ENCODE measurements at regions not wholly inside any gene's neighbourhood (a gene's known extent, or its start where the extent isn't known, plus 50 kb on each side); places are given as distances from the start of the nearest gene placed in this dataset.

DNA sequence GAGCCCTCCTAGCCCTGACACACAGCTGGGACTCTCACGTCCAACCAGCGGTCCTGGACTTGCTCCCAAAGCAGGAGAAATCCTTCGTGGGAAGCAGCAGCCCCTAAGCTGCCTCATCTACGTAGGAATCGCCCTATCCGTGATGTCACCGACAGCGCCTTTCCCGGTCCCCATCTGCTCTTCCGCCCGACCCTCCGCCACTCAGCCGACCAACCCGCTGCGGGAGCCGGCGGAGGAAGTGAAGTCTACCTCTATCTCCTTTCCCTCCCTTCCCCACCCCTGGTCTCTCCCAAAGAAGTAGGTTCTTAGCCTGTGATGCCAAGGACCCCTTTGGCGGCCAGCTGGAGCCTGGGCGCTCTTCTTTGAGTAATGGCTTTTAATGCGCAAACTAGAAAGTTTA, 272.1 kb downstream of the FAM72C start:
- no peak overlapping the region for H3K4me3 ChIP-seq (ENCODE audit: low read length)
- TF ChIP-seq, protein P1, sequence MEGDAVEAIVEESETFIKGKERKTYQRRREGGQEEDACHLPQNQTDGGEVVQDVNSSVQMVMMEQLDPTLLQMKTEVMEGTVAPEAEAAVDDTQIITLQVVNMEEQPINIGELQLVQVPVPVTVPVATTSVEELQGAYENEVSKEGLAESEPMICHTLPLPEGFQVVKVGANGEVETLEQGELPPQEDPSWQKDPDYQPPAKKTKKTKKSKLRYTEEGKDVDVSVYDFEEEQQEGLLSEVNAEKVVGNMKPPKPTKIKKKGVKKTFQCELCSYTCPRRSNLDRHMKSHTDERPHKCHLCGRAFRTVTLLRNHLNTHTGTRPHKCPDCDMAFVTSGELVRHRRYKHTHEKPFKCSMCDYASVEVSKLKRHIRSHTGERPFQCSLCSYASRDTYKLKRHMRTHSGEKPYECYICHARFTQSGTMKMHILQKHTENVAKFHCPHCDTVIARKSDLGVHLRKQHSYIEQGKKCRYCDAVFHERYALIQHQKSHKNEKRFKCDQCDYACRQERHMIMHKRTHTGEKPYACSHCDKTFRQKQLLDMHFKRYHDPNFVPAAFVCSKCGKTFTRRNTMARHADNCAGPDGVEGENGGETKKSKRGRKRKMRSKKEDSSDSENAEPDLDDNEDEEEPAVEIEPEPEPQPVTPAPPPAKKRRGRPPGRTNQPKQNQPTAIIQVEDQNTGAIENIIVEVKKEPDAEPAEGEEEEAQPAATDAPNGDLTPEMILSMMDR (conservative IDR thresholded peaks at IDR 0.05) = no peak
- H3K4me3 Mint-ChIP-seq = no peak overlapping the region
- H3K9me3 ChIP-seq (ENCODE audit: control insufficient read depth, low read length) = no peaks in the 10 kb centered on the region
- peaks cover 44% of the 10 kb centered on the region for H3K27me3 Mint-ChIP-seq (ENCODE audit: insufficient read depth)
- peaks cover 70% of the 10 kb centered on the region for H3K9me3 Mint-ChIP-seq
- H3K27ac ChIP-seq (ENCODE audit: low read depth, low read length) = no peak overlapping the region
- H3K9ac ChIP-seq (ENCODE audit: extremely low read depth, low read length, poor library complexity, severe bottlenecking) = no peak overlapping the region
- 34 to 65% methylated on average over 19 to 20 of the region's 20 CpGs for WGBS, 2 experiments (ENCODE audit: insufficient coverage in 1 of 2, insufficient read length in 1 of 2)
- H3K4me1 Mint-ChIP-seq = no peaks in the 10 kb centered on the region
- H3K27me3 ChIP-seq (ENCODE audit: control insufficient read depth, insufficient read depth, low read length, poor library complexity, severe bottlenecking) = peaks cover 53% of the 10 kb centered on the region
- H3K36me3 Mint-ChIP-seq (ENCODE audit: low read depth) = peaks cover 3% of the 10 kb centered on the region
- H3K27ac Mint-ChIP-seq = no peak overlapping the region
- no peak for DNase-seq
- H3K4me1 ChIP-seq (ENCODE audit: control insufficient read depth, insufficient read depth, low read length) = no peaks in the 10 kb centered on the region
- H3K36me3 ChIP-seq (ENCODE audit: control insufficient read depth, insufficient read depth, low read length) = no peaks in the 10 kb centered on the region

GRCh38 chr1:143699115-143699514, 272.7 kb downstream of the FAM72C start:
- Mint-ChIP-seq H3K4me1 (no peaks in the 10 kb centered on the region), H3K36me3 (ENCODE audit: low read depth) (peaks cover 3% of the 10 kb centered on the region), H3K27me3 (ENCODE audit: insufficient read depth) (peaks cover 44% of the 10 kb centered on the region), H3K4me3 (no peak overlapping the region), H3K27ac (no peak overlapping the region), H3K9me3 (peaks cover 70% of the 10 kb centered on the region)
- Histone ChIP-seq H3K4me1 (ENCODE audit: control insufficient read depth, insufficient read depth, low read length) (no peaks in the 10 kb centered on the region), H3K27me3 (ENCODE audit: control insufficient read depth, insufficient read depth, low read length, poor library complexity, severe bottlenecking) (peaks cover 53% of the 10 kb centered on the region), H3K36me3 (ENCODE audit: control insufficient read depth, insufficient read depth, low read length) (no peaks in the 10 kb centered on the region), H3K27ac (ENCODE audit: low read depth, low read length) (no peak overlapping the region), H3K9ac (ENCODE audit: extremely low read depth, low read length, poor library complexity, severe bottlenecking) (no peak overlapping the region), H3K9me3 (ENCODE audit: control insufficient read depth, low read length) (no peaks in the 10 kb centered on the region), H3K4me3 (ENCODE audit: low read length) (no peak overlapping the region)
- TF ChIP-seq, protein P1 (conservative IDR thresholded peaks at IDR 0.05) = no peak
- DNase-seq = no peak
- 52 to 73% methylated on average over 10 to 17 of the region's 17 CpGs for WGBS, 2 experiments (ENCODE audit: insufficient coverage in 1 of 2, insufficient read length in 1 of 2)

- Mint-ChIP-seq H3K36me3 (ENCODE audit: low read depth) (peaks cover 3% of the 10 kb centered on the region), H3K4me3 (no peak overlapping the region), H3K4me1 (no peaks in the 10 kb centered on the region), H3K27me3 (ENCODE audit: insufficient read depth) (peaks cover 44% of the 10 kb centered on the region), H3K27ac (no peak overlapping the region), H3K9me3 (peaks cover 78% of the 10 kb centered on the region)
- TF ChIP-seq, protein P1 (conservative IDR thresholded peaks at IDR 0.05) = peak; percentile 74
- WGBS, 2 experiments (ENCODE audit: insufficient coverage in 1 of 2, insufficient read length in 1 of 2) = 10 to 20% methylated on average over 6 to 21 of the region's 21 CpGs
- H3K4me3 ChIP-seq (ENCODE audit: low read length) = no peak overlapping the region
- no peaks in the 10 kb centered on the region for H3K9me3 ChIP-seq (ENCODE audit: control insufficient read depth, low read length)
- H3K27me3 ChIP-seq (ENCODE audit: control insufficient read depth, insufficient read depth, low read length, poor library complexity, severe bottlenecking) = peaks cover 53% of the 10 kb centered on the region
- peak; percentile 54 for DNase-seq
- H3K36me3 ChIP-seq (ENCODE audit: control insufficient read depth, insufficient read depth, low read length) = no peaks in the 10 kb centered on the region
- H3K27ac ChIP-seq (ENCODE audit: low read depth, low read length) = no peak overlapping the region
- H3K9ac ChIP-seq (ENCODE audit: extremely low read depth, low read length, poor library complexity, severe bottlenecking) = no peak overlapping the region
- H3K4me1 ChIP-seq (ENCODE audit: control insufficient read depth, insufficient read depth, low read length) = no peaks in the 10 kb centered on the region
Observed at GRCh38 chr1:143698016-143698415, 273.8 kb downstream of the FAM72C start.
